ENCODE measurements at regions not wholly inside any gene's neighbourhood (a gene's known extent, or its start where the extent isn't known, plus 50 kb on each side); places are given as distances from the start of the nearest gene placed in this dataset.

- WGBS = 92% methylated on average over 1 of the region's 1 CpG
- Histone ChIP-seq H3K36me3 (no peaks in the 10 kb centered on the region), H3K27ac (replicated peaks in 1 of 4) (no peak overlapping the region), H3K4me3 (no peak overlapping the region), H3K4me1 (no peaks in the 10 kb centered on the region), H3K9me3 (no peaks in the 10 kb centered on the region), H3K27me3 (no peaks in the 10 kb centered on the region)
- no peak for TF ChIP-seq CTCF (IDR thresholded peaks at IDR 0.05)
- TF ChIP-seq POLR2A (IDR thresholded peaks at IDR 0.05; ENCODE audit: low read depth) = no peak
- no peak for TF ChIP-seq POLR2AphosphoS5 (IDR thresholded peaks at IDR 0.05)
- no peak for TF ChIP-seq EP300 (IDR thresholded peaks at IDR 0.05)
- no peak for DNase-seq (ENCODE audit: extremely low spot score)
- intact Hi-C loops (cut with DNase I) = no loop called here
Observed at GRCh38 chr7:25515633-25516275, 287.5 kb upstream of the NPVF start.

DNA sequence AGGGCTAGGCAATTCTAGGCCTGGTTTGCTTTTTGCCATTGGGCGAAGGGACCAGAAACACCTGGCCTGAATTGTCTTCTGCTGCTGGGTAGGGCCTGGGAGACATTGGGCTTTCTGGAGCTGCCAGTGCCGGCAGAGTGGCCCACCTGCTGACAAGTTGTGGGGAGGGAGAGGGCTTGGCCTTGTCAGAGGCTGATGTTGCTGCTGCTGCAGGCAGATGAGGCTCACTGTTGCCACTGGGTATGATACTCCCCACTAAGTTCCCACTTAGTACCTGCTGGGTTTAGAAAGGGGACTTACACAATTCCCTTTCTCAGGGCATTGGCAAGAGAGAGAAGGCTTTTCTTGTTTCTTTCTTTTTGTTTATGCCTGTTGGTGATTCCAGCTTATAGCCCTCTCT lies 289.6 kb upstream of the NPVF start:
- WGBS = 100% methylated on average over 2 of the region's 2 CpGs
- no peaks in the 10 kb centered on the region for H3K27me3 ChIP-seq
- no peak overlapping the region for H3K27ac ChIP-seq (replicated peaks in 1 of 4)
- TF ChIP-seq EP300 (IDR thresholded peaks at IDR 0.05) = no peak
- no peak for TF ChIP-seq POLR2AphosphoS5 (IDR thresholded peaks at IDR 0.05)
- TF ChIP-seq CTCF (IDR thresholded peaks at IDR 0.05) = no peak
- no peak for TF ChIP-seq POLR2A (IDR thresholded peaks at IDR 0.05; ENCODE audit: low read depth)
- H3K4me3 ChIP-seq = no peak overlapping the region
- no peaks in the 10 kb centered on the region for H3K4me1 ChIP-seq
- no peaks in the 10 kb centered on the region for H3K36me3 ChIP-seq
- intact Hi-C loops (cut with DNase I) = no loop called here
- H3K9me3 ChIP-seq = no peaks in the 10 kb centered on the region
- DNase-seq (ENCODE audit: extremely low spot score) = no peak

- Histone ChIP-seq H3K36me3 (no peaks in the 10 kb centered on the region), H3K4me1 (no peaks in the 10 kb centered on the region), H3K4me3 (no peak overlapping the region), H3K9me3 (no peaks in the 10 kb centered on the region), H3K27me3 (no peaks in the 10 kb centered on the region), H3K27ac (replicated peaks in 1 of 4) (no peak overlapping the region)
- intact Hi-C loops (cut with DNase I) = no loop called here
- TF ChIP-seq CTCF (IDR thresholded peaks at IDR 0.05) (no peak), EP300 (IDR thresholded peaks at IDR 0.05) (no peak), POLR2A (IDR thresholded peaks at IDR 0.05; ENCODE audit: low read depth) (no peak), POLR2AphosphoS5 (IDR thresholded peaks at IDR 0.05) (no peak)
- WGBS = 68% methylated on average over 5 of the region's 5 CpGs
- no peak for DNase-seq (ENCODE audit: extremely low spot score)
Observed at GRCh38 chr7:25520017-25520416, 291.7 kb upstream of the NPVF start.

DNA sequence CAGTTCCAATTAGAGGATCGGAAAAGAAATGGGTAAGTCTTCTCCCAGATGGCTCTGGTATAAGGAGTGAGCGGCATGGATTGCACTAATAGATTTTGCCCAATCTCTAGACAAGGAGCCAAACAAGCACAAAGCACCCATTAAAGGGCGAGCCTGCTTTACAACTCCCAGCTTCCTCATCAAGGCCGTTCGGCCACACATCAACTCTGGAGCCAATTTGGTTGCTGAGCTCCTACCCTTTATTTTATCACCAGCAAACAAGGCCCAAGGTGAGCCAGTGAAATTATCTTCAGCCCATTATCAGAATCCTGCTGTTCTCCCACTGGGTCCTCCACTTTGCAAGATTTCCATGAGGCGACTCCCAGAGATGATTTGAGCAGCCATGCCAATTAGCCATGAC lies 292.2 kb upstream of the NPVF start:
- no peak for DNase-seq (ENCODE audit: extremely low spot score)
- Histone ChIP-seq H3K36me3 (no peaks in the 10 kb centered on the region), H3K27ac (replicated peaks in 1 of 4) (no peak overlapping the region), H3K4me1 (no peaks in the 10 kb centered on the region), H3K27me3 (no peaks in the 10 kb centered on the region), H3K4me3 (no peak overlapping the region), H3K9me3 (no peaks in the 10 kb centered on the region)
- no peak for TF ChIP-seq POLR2A (IDR thresholded peaks at IDR 0.05; ENCODE audit: low read depth)
- no peak for TF ChIP-seq POLR2AphosphoS5 (IDR thresholded peaks at IDR 0.05)
- intact Hi-C loops (cut with DNase I) = no loop called here
- 92% methylated on average over 6 of the region's 6 CpGs for WGBS

DNA sequence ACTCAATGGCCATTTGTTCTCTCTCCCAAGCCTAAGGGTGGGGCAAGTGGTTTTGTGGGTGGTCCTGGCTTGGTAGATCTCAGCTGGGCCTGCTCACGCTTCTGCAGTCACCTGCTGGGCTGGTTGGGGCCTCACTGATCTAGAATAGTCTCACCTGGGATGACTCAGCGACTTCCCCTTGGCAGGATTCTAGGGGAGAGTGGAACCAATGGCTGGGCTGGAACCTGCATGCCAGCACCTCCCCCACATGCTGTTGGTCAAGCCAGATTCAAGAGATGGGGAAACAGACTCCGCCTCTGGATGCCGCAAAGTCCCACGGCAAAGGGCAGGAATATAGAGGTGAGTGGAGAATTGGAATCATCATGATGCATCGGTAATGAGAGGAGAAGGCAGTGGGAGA lies 292.9 kb upstream of the NPVF start:
- intact Hi-C loops (cut with DNase I) = no loop called here
- H3K9me3 ChIP-seq = no peaks in the 10 kb centered on the region
- H3K27ac ChIP-seq (replicated peaks in 1 of 4) = no peak overlapping the region
- no peak for TF ChIP-seq CTCF (IDR thresholded peaks at IDR 0.05)
- no peak for TF ChIP-seq POLR2A (IDR thresholded peaks at IDR 0.05; ENCODE audit: low read depth)
- DNase-seq (ENCODE audit: extremely low spot score) = no peak
- H3K36me3 ChIP-seq = no peaks in the 10 kb centered on the region
- H3K4me1 ChIP-seq = no peaks in the 10 kb centered on the region
- H3K27me3 ChIP-seq = no peaks in the 10 kb centered on the region
- H3K4me3 ChIP-seq = no peak overlapping the region
- 94% methylated on average over 6 of the region's 6 CpGs for WGBS
